ENCODE measurements at regions not wholly inside any gene's neighbourhood (a gene's known extent, or its start where the extent isn't known, plus 50 kb on each side); places are given as distances from the start of the nearest gene placed in this dataset.

DNA sequence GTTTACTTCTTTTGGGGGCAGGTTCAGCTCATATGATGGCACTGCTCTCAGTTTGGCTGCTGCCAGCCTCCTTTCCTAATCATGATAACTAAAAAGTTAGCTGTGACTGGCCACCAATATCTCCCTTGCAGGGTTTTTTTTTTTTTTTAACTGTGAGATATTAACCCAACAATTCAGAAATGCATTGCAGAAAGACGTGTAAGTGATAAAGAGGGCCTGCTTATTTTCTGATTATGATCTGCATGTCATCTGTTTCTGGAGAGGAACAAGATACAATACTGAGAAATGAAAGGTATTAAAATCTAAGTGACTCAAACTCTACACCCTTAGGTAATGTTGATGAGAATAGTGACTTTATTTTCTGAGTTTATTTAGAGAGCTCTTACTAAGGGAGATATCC is 905.6 kb downstream of the SOCS6 start:
- no peak for DNase-seq

GRCh38 chr18:71189581-71189980 is 900.7 kb downstream of the SOCS6 start:
- no peak for DNase-seq

GRCh38 chr18:71168557-71169145 is 879.8 kb downstream of the SOCS6 start:
- DNase-seq = no peak

- no peak for DNase-seq
Observed at GRCh38 chr18:71136487-71136886, 847.6 kb downstream of the SOCS6 start.

GRCh38 chr18:71134122-71134521 is 845.3 kb downstream of the SOCS6 start:
- no peak for DNase-seq

GRCh38 chr18:71131918-71132317 is 843.1 kb downstream of the SOCS6 start:
- no peak for DNase-seq

GRCh38 chr18:71130351-71130750 is 841.5 kb downstream of the SOCS6 start:
- DNase-seq = no peak

GRCh38 chr18:71125581-71125980 is 836.7 kb downstream of the SOCS6 start:
- no peak for DNase-seq

DNA sequence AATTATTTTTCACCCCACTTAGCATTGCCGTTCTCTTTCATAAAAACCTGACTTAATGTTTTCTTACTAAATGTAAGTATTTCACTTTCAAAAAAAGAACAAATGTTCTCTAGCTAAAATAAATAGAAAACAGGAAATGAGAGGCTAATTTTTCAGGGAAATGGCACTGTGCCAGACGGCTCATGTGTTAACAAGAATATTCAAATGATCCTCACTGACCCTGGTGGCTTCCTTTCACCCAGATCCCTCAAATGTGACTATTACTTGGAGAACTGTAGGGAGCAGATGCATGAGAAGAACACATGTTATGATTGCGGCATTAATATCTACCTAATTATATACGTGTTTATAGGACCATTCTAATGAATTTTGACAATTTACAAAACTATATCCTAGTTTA is 827.7 kb downstream of the SOCS6 start:
- DNase-seq = peak; percentile 78

DNA sequence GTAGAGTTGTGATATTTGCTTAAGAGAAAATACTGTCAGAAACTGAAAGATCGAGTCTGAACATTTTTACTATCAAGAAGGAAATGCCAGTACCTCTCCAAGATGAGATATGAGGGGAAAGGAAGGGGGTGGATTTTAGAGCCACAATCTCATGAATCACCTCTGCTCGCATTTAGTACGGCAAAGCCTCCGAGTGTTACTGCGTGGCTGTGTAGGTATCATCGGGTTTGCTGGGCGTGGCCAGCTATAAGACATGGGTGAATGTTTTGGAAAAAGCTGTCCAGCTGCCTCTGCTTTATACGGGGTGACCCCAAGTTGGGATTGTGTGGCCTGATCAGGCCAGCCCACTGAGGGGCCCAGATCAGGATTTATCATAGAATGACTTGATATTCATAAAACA is 826.4 kb downstream of the SOCS6 start:
- peak; percentile 88 for DNase-seq

- peak; percentile 84 for DNase-seq
Observed at GRCh38 chr18:71114550-71115210, 825.8 kb downstream of the SOCS6 start.

GRCh38 chr18:71107244-71107643 is 818.4 kb downstream of the SOCS6 start:
- DNase-seq = no peak

DNA sequence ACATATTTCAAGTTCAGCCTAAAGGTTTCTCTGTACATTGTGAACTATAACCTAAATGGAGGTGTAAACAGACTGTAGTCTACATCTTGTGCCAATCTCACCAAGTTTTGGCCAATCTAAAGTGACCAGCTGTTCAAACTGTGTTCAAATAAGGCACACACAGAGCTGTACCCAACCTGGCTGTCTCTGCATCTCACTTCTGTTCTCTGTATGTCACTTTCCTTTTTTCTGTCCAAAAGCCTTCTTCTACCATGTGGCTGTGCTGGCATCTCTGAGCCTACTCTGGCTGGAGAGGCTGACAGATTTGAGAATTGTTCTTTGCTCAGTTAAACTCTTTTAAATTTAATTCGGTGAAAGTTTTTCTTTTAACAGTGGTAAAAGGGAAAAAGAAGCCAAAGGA is 817.9 kb downstream of the SOCS6 start:
- DNase-seq = no peak

DNA sequence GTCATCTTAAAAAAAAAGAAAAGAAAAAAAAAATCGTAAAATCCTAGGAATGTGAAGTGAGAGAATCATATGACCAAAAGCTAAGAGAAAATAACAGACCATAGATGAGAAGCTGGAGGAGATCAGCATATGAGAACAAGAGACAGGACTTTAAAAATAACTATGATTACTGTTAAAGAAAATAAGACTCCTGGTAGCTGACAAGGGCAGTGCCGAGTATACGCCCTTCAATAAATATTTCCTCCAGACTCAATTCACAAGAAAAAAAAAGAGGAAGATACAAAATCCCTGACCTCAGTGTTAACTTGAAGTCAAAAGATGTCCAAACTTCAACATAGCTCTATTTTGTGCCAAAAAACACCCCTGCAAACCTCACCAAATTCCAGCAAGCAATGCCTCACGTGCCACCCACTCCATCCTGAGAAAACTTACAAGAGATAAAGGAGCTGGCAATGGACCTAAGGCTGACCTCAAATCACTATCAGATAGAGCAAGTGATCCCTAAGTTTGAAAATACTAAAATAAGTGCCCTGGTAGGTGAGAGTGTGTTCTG is 817.2 kb downstream of the SOCS6 start:
- DNase-seq = no peak

GRCh38 chr18:71105078-71105819 is 816.4 kb downstream of the SOCS6 start:
- no peak for DNase-seq

GRCh38 chr18:71079606-71080005 is 790.8 kb downstream of the SOCS6 start:
- no peak for DNase-seq

GRCh38 chr18:71077451-71077850 is 788.6 kb downstream of the SOCS6 start:
- no peak for DNase-seq

DNA sequence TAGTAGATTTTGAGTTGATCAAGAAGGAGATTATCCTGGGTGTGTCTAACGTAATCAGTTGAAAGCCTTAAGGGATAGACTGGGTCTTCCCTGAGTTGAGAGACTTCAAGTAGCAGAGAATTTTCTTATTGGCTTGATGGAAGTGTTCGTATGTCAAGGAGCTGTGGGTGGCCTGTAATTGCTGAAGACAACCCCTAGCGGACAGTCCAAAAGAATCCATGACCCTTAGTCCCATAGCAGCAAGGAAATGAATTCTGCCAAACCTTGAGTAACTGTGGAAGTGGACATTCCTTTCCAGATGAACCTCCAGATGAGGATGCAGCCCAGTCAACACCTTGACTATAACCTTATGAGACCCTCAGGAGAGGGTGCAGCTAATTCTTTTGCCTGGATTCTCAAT is 786.3 kb downstream of the SOCS6 start:
- DNase-seq = no peak

GRCh38 chr18:71068338-71068737 is 779.5 kb downstream of the SOCS6 start:
- no peak for DNase-seq

DNA sequence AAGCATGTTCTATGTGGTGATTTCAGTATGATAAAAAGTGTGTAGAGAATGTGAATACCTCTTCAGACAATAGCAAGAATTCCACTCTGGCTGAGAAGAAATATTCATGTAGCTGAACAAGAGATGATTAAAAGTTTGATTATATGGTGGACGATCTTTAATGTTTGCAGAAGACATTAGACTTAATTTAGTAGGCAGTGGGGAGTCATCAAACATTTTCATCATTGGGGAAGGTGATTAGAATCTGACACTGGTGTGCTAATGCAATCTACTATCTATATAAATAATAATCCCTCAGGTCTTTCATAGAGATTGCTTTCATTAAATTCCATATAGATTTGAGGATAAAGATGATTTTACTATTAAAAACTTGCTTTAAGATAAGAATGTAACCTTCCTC is 761.0 kb downstream of the SOCS6 start:
- DNase-seq = no peak

GRCh38 chr18:71047882-71048281 is 759.0 kb downstream of the SOCS6 start:
- no peak for DNase-seq

GRCh38 chr18:71045331-71046065 is 756.7 kb downstream of the SOCS6 start:
- DNase-seq = no peak

- no peak for DNase-seq
Observed at GRCh38 chr18:71040161-71040560, 751.3 kb downstream of the SOCS6 start.

All from NCI-H748 treated with DMSO at 0.1 percent for 48 hours (cell line).